NCI-H1105 (cell line): ENCODE measurements at regions not wholly inside any gene's neighbourhood (a gene's known extent, or its start where the extent isn't known, plus 50 kb on each side); places are given as distances from the start of the nearest gene placed in this dataset.
"Not testable (repeated sequence)": the region's sequence is repeated elsewhere in the genome, so short reads cannot be mapped to it uniquely, and the experiment has no call there.

Experiments used
- DNase-seq: peaks from one replicate; lab custom pipeline; 2025; lab: John Stamatoyannopoulos, UW

- no peak for DNase-seq
Measured at GRCh38 chr4:125594056-125594602, 279.4 kb downstream of the FAT4 start.

GRCh38 chr4:125605926-125606325 is 291.2 kb downstream of the FAT4 start:
- DNase-seq: not testable (repeated sequence)

GRCh38 chr4:125620066-125620860 is 305.5 kb downstream of the FAT4 start:
- no peak for DNase-seq

GRCh38 chr4:125624951-125625350 is 310.2 kb downstream of the FAT4 start:
- no peak for DNase-seq

- DNase-seq: no peak
Measured at GRCh38 chr4:125626946-125627345, 312.2 kb downstream of the FAT4 start.

- no peak for DNase-seq
Measured at GRCh38 chr4:125639182-125639621, 324.4 kb downstream of the FAT4 start.

- DNase-seq: no peak
Measured at GRCh38 chr4:125641611-125642010, 326.9 kb downstream of the FAT4 start.

GRCh38 chr4:125642645-125643044 is 327.9 kb downstream of the FAT4 start:
- DNase-seq: no peak

- DNase-seq: no peak
Measured at GRCh38 chr4:125649452-125649851, 334.7 kb downstream of the FAT4 start.

- DNase-seq: no peak
Measured at GRCh38 chr4:125650557-125650956, 335.8 kb downstream of the FAT4 start.

GRCh38 chr4:125651707-125652357 is 337.1 kb downstream of the FAT4 start:
- not testable (repeated sequence) for DNase-seq

GRCh38 chr4:125658773-125659172 is 344.0 kb downstream of the FAT4 start:
- DNase-seq: no peak

- DNase-seq: no peak
Measured at GRCh38 chr4:125663896-125664767, 349.4 kb downstream of the FAT4 start.

GRCh38 chr4:125666635-125667034 is 351.9 kb downstream of the FAT4 start:
- no peak for DNase-seq

- DNase-seq: no peak
Measured at GRCh38 chr4:125676156-125676555, 361.4 kb downstream of the FAT4 start.

- DNase-seq: no peak
Measured at GRCh38 chr4:125676583-125676982, 361.8 kb downstream of the FAT4 start.

GRCh38 chr4:125677665-125678307 is 363.0 kb downstream of the FAT4 start:
- no peak for DNase-seq

- no peak for DNase-seq
Measured at GRCh38 chr4:125679989-125680388, 365.2 kb downstream of the FAT4 start.

- no peak for DNase-seq
Measured at GRCh38 chr4:125681240-125681639, 366.5 kb downstream of the FAT4 start.

GRCh38 chr4:125682730-125683129 is 368.0 kb downstream of the FAT4 start:
- DNase-seq: no peak

- DNase-seq: no peak
Measured at GRCh38 chr4:125688841-125689240, 374.1 kb downstream of the FAT4 start.

GRCh38 chr4:125689805-125690204 is 375.1 kb downstream of the FAT4 start:
- DNase-seq: peak; percentile 39
